ENCODE measurements at regions not wholly inside any gene's neighbourhood (a gene's known extent, or its start where the extent isn't known, plus 50 kb on each side); places are given as distances from the start of the nearest gene placed in this dataset.

GRCh38 chr5:109630093-109630492, 59.6 kb upstream of the MAN2A1 start:
- no peak for TF ChIP-seq CTCF (IDR thresholded peaks at IDR 0.05; ENCODE audit: low read depth, low read length, poor library complexity, severe bottlenecking)
- TF ChIP-seq EZH2phosphoT487 (IDR thresholded peaks at IDR 0.05; ENCODE audit: borderline replicate concordance, low read length) = no peak

Data from DOHH2 (cell line).